ENCODE measurements at regions not wholly inside any gene's neighbourhood (a gene's known extent, or its start where the extent isn't known, plus 50 kb on each side); places are given as distances from the start of the nearest gene placed in this dataset.

DNA sequence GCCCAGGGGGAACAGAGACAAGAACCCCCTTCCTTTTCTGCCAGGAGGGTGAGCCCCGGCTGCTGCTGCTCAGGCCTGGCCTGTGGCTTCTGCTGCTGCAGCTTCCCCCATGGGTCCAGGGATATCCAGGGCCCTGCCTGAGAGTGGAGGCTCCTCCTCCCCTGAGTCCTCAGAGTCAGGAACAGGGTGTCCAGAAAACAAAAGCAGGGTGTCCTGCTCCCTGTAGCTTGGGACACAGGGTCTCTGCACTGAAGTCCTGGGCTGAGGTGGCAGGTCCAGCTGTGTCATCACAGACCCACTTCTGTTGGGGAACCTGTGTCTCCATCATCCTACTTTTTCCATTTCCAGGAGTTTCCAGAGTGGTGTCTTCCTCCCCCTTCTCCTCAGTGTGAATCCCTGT, 76.1 kb downstream of the ZNF280B start:
- ChIA-PET CTCF (ENCODE audit: low intra/inter-chr PET ratio, low total read pairs) (no interaction called here), POLR2A (no interaction called here)
- FAIRE-seq (no peak), DNase-seq (ENCODE audit: low spot score) (no peak), ATAC-seq (no peak)
- Histone ChIP-seq H3K36me3 (replicated peaks in 1 of 2; ENCODE audit: control insufficient read depth in 1 of 2, insufficient read depth in 2 of 2, low read length in 2 of 2) (no peaks in the 10 kb centered on the region), H3K4me3 (replicated peaks in 1 of 3; ENCODE audit: insufficient read depth in 1 of 3, low read depth in 2 of 3, low read length in 3 of 3) (no peak overlapping the region), H3K79me2 (ENCODE audit: insufficient read depth, low read length) (no peaks in the 10 kb centered on the region), H2AFZ (ENCODE audit: low read length) (no peak overlapping the region), H3K27me3 (ENCODE audit: control insufficient read depth in 1 of 2, insufficient read depth in 2 of 2, low read length in 2 of 2) (0 out of 5 replicates have a peak, but pooled peaks cover 0 to 2% of the 10 kb centered on the region in 2 experiments), H3K27ac (ENCODE audit: extremely low read length, insufficient read depth, low read length) (no peak overlapping the region), H4K20me1 (ENCODE audit: insufficient read depth, low read length) (no peaks in the 10 kb centered on the region), H3K4me2 (ENCODE audit: low read depth, low read length) (no peak overlapping the region), H3K9ac (ENCODE audit: insufficient read depth, low read depth, low read length) (no peak overlapping the region), H3K4me1 (ENCODE audit: insufficient read depth, low read length) (peaks cover 23% of the 10 kb centered on the region), H3K9me3 (ENCODE audit: low read length) (no peaks in the 10 kb centered on the region)
- no peak for TF ChIP-seq ZNF343 (CRISPR knock-in tag; IDR thresholded peaks at IDR 0.05)
- TF ChIP-seq ISX (CRISPR knock-in tag; conservative IDR thresholded peaks at IDR 0.05), result no peak
- intact Hi-C loops (cut with micrococcal nuclease; ENCODE audit: unreplicated experiment), result no loop called here
- 0% methylated on average over 1 of the region's 1 CpG for WGBS (ENCODE audit: low lambda C conversion rate)
- BruUV-seq (replicated peaks), result no TSS peak
- in situ Hi-C loops (cut with HindIII; ENCODE audit: extremely low pct_ligation_motif_present, low pct_unique_long_range_greater_than_20kb), result no loop called here

- WGBS (ENCODE audit: low lambda C conversion rate), result 52% methylated on average over 3 of the region's 3 CpGs
- Histone ChIP-seq H3K79me2 (ENCODE audit: insufficient read depth, low read length) (no peaks in the 10 kb centered on the region), H3K9ac (ENCODE audit: insufficient read depth, low read depth, low read length) (no peak overlapping the region), H4K20me1 (ENCODE audit: insufficient read depth, low read length) (no peaks in the 10 kb centered on the region), H3K4me3 (replicated peaks in 1 of 3; ENCODE audit: insufficient read depth in 1 of 3, low read depth in 2 of 3, low read length in 3 of 3) (no peak overlapping the region), H3K4me2 (ENCODE audit: low read depth, low read length) (no peak overlapping the region), H3K36me3 (replicated peaks in 1 of 2; ENCODE audit: control insufficient read depth in 1 of 2, insufficient read depth in 2 of 2, low read length in 2 of 2) (no peaks in the 10 kb centered on the region), H3K4me1 (ENCODE audit: insufficient read depth, low read length) (peaks cover 18% of the 10 kb centered on the region), H3K27ac (ENCODE audit: extremely low read length, insufficient read depth, low read length) (no peak overlapping the region), H3K9me3 (ENCODE audit: low read length) (no peaks in the 10 kb centered on the region), H3K27me3 (ENCODE audit: control insufficient read depth in 1 of 2, insufficient read depth in 2 of 2, low read length in 2 of 2) (0 out of 5 replicates have a peak, but pooled peaks cover 0 to 2% of the 10 kb centered on the region in 2 experiments), H2AFZ (ENCODE audit: low read length) (no peak overlapping the region)
- no TSS peak for BruUV-seq (replicated peaks)
- CTCF ChIA-PET (ENCODE audit: low intra/inter-chr PET ratio, low total read pairs), result no interaction called here
- in situ Hi-C loops (cut with HindIII; ENCODE audit: extremely low pct_ligation_motif_present, low pct_unique_long_range_greater_than_20kb), result no loop called here
- FAIRE-seq, result no peak
- DNase-seq (ENCODE audit: low spot score), result no peak
- POLR2A ChIA-PET, result no interaction called here
- no peak for ATAC-seq
- intact Hi-C loops (cut with micrococcal nuclease; ENCODE audit: unreplicated experiment), result no loop called here
- TF ChIP-seq NR2C2 (CRISPR knock-in tag; IDR thresholded peaks at IDR 0.05; ENCODE audit: borderline replicate concordance) (no peak), ZFP91 (CRISPR knock-in tag; IDR thresholded peaks at IDR 0.05; ENCODE audit: borderline replicate concordance) (no peak), CHCHD3 (CRISPR knock-in tag; IDR thresholded peaks at IDR 0.05) (no peak), GPN1 (CRISPR knock-in tag; IDR thresholded peaks at IDR 0.05; ENCODE audit: borderline replicate concordance) (no peak), RAD51 (IDR thresholded peaks at IDR 0.05; ENCODE audit: borderline replicate concordance) (no peak), SMYD3 (CRISPR knock-in tag; IDR thresholded peaks at IDR 0.05) (no peak), RBM22 (optimal IDR thresholded peaks at IDR 0.05; ENCODE audit: low read length) (no peak), RERE (CRISPR knock-in tag; IDR thresholded peaks at IDR 0.05; ENCODE audit: low read depth) (no peak), CEBPG (CRISPR knock-in tag; IDR thresholded peaks at IDR 0.05) (no peak)
- TF ChIP-seq, protein P1, sequence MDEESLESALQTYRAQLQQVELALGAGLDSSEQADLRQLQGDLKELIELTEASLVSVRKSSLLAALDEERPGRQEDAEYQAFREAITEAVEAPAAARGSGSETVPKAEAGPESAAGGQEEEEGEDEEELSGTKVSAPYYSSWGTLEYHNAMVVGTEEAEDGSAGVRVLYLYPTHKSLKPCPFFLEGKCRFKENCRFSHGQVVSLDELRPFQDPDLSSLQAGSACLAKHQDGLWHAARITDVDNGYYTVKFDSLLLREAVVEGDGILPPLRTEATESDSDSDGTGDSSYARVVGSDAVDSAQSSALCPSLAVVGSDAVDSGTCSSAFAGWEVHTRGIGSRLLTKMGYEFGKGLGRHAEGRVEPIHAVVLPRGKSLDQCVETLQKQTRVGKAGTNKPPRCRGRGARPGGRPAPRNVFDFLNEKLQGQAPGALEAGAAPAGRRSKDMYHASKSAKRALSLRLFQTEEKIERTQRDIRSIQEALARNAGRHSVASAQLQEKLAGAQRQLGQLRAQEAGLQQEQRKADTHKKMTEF (CRISPR knock-in tag; IDR thresholded peaks at IDR 0.05), result no peak
These were observed 75.6 kb downstream of the ZNF280B start for GRCh38 chr22:22432937-22433336.

All from HepG2 (cell line).